ENCODE measurements at regions not wholly inside any gene's neighbourhood (a gene's known extent, or its start where the extent isn't known, plus 50 kb on each side); places are given as distances from the start of the nearest gene placed in this dataset.

DNA sequence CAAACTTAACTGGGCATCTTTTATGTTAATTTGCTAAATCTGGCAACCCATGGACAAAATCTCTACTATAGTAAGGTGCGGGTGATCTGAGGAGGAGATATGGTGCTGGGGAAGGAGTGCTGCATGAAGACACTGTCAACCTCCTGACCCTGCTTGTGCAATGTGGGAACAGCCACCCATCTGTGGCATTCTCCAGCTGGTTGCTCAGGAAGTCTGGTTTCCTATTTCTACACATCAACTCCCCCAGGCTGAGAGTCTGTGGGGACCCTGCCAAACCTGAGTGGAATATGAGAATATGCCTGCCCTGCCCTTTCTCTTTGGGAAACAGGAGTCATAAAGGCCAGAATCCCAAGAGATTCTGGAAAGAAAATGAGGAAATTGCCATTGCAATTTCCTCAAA lies 60.1 kb upstream of the PAX3 start:
- intact Hi-C loops (cut with DNase I; ENCODE audit: low total_unique reads): no loop called here
- in situ Hi-C loops (cut with MboI; ENCODE audit: low sequenced_read_pairs in 4 of 4): no loop called here
- Histone ChIP-seq H3K4me3 (no peak overlapping the region), H3K9me3 (no peaks in the 10 kb centered on the region), H3K36me3 (no peaks in the 10 kb centered on the region), H3K27ac (no peak overlapping the region), H3K27me3 (no peaks in the 10 kb centered on the region), H3K4me1 (no peaks in the 10 kb centered on the region)
- TF ChIP-seq, protein P1, sequence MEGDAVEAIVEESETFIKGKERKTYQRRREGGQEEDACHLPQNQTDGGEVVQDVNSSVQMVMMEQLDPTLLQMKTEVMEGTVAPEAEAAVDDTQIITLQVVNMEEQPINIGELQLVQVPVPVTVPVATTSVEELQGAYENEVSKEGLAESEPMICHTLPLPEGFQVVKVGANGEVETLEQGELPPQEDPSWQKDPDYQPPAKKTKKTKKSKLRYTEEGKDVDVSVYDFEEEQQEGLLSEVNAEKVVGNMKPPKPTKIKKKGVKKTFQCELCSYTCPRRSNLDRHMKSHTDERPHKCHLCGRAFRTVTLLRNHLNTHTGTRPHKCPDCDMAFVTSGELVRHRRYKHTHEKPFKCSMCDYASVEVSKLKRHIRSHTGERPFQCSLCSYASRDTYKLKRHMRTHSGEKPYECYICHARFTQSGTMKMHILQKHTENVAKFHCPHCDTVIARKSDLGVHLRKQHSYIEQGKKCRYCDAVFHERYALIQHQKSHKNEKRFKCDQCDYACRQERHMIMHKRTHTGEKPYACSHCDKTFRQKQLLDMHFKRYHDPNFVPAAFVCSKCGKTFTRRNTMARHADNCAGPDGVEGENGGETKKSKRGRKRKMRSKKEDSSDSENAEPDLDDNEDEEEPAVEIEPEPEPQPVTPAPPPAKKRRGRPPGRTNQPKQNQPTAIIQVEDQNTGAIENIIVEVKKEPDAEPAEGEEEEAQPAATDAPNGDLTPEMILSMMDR (IDR thresholded peaks at IDR 0.05 in 4 of 5, conservative IDR thresholded peaks at IDR 0.05 in 1 of 5): no peak
- no peak for TF ChIP-seq POLR2A (IDR thresholded peaks at IDR 0.05)
- DNase-seq (peak; percentile 32 to 54), ATAC-seq (peak; percentile 33 to 42)

DNA sequence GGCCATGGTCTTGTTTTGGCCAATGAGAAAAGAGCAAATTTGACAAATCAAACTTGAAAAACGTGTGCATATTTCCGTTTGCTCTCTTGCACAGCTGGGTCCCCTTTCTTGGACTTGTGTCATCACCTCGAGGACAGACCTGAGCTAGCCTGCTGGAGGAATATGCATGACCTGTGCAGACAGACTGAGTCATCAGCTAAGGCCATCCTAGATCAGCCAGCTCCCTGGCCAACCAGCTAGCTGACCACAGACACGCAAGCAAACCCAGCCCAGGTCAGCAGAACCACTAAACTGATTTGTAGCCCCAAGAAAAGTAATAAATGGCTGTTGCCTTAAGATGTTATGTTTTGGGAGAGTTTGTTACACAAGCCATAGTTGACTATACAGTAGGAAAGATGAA lies 61.3 kb upstream of the PAX3 start:
- no peaks in the 10 kb centered on the region for H3K4me1 ChIP-seq
- TF ChIP-seq, protein P1 (IDR thresholded peaks at IDR 0.05 in 4 of 5, conservative IDR thresholded peaks at IDR 0.05 in 1 of 5): no peak
- no peak for TF ChIP-seq POLR2A (IDR thresholded peaks at IDR 0.05)
- H3K36me3 ChIP-seq: no peaks in the 10 kb centered on the region
- no peak for ATAC-seq
- in situ Hi-C loops (cut with MboI; ENCODE audit: low sequenced_read_pairs in 4 of 4): no loop called here
- H3K27me3 ChIP-seq: no peaks in the 10 kb centered on the region
- DNase-seq: no peak
- H3K9me3 ChIP-seq: no peaks in the 10 kb centered on the region
- intact Hi-C loops (cut with DNase I; ENCODE audit: low total_unique reads): no loop called here
- no peak overlapping the region for H3K27ac ChIP-seq
- H3K4me3 ChIP-seq: no peak overlapping the region

DNA sequence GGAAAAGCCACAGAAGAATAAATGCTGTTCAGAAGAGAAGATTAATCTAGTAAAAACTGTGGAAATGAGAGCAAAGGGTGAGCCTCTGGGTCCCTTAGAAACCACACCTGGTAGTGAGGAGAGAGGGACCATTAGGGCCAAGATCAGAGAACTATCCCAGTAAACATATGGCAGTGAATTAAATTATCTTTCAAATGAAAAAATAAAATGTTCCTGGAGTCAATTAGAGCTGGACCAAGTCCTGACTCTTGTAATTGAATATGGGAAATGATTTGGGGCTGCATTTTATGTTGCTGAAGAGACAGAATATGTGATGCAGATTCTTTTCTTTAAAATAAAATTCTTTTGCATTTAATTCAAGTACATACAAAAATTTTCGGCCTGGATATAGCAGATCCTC lies 62.2 kb upstream of the PAX3 start:
- no peak for ATAC-seq
- no peak overlapping the region for H3K27ac ChIP-seq
- H3K36me3 ChIP-seq: no peaks in the 10 kb centered on the region
- H3K27me3 ChIP-seq: no peaks in the 10 kb centered on the region
- H3K4me1 ChIP-seq: no peaks in the 10 kb centered on the region
- DNase-seq: no peak
- no peak overlapping the region for H3K4me3 ChIP-seq
- TF ChIP-seq, protein P1 (IDR thresholded peaks at IDR 0.05 in 4 of 5, conservative IDR thresholded peaks at IDR 0.05 in 1 of 5): no peak
- TF ChIP-seq POLR2A (IDR thresholded peaks at IDR 0.05): no peak
- in situ Hi-C loops (cut with MboI; ENCODE audit: low sequenced_read_pairs in 4 of 4): no loop called here
- no peaks in the 10 kb centered on the region for H3K9me3 ChIP-seq
- intact Hi-C loops (cut with DNase I; ENCODE audit: low total_unique reads): no loop called here

DNA sequence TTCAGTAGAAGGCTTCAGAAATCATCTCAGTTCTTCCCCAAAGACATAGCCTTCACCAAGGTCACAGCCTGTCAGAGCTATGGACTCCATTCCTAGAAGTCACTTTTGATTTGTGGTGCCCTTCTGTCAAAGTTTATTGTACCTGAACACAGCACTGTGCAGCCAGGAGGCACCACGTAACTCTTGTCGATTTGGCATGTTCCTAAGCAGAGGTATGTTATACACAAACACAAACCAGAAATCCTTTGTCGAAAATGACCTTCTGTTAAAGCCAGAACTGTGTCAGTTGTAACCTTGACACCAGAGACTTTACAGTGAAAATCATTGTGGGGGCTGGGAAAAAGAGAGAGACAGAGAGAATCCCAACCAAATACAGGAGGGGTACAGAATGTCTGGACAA lies 62.6 kb upstream of the SGPP2 start:
- H3K4me1 ChIP-seq: no peaks in the 10 kb centered on the region
- no peaks in the 10 kb centered on the region for H3K36me3 ChIP-seq
- intact Hi-C loops (cut with DNase I; ENCODE audit: low total_unique reads): no loop called here
- in situ Hi-C loops (cut with MboI; ENCODE audit: low sequenced_read_pairs in 4 of 4): no loop called here
- no peaks in the 10 kb centered on the region for H3K27me3 ChIP-seq
- TF ChIP-seq, protein P1 (IDR thresholded peaks at IDR 0.05 in 4 of 5, conservative IDR thresholded peaks at IDR 0.05 in 1 of 5): no peak
- TF ChIP-seq POLR2A (IDR thresholded peaks at IDR 0.05): no peak
- no peak for ATAC-seq
- H3K4me3 ChIP-seq: no peak overlapping the region
- DNase-seq: no peak
- no peaks in the 10 kb centered on the region for H3K9me3 ChIP-seq
- no peak overlapping the region for H3K27ac ChIP-seq

DNA sequence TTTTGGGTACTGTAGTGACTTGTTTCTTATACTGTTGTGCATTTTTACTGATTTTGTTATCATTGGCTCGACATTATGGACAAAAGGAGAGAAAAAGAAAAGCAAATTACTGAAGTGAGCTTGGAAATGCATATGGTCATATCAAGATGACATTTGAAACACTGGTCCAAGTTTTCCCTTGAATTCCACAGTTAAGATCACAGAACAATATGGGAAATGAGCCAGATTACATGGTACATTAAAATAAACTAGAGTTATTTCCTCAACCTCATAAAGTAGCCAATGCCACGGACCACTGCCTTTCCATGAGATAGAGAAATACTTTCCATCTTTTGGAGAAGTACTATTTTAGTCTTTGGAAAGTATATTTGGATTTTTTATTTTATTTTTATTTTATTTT lies 62.0 kb upstream of the SGPP2 start:
- Histone ChIP-seq H3K27ac (no peak overlapping the region), H3K36me3 (no peaks in the 10 kb centered on the region), H3K4me3 (no peak overlapping the region), H3K27me3 (no peaks in the 10 kb centered on the region), H3K4me1 (no peaks in the 10 kb centered on the region), H3K9me3 (no peaks in the 10 kb centered on the region)
- ATAC-seq: no peak
- in situ Hi-C loops (cut with MboI; ENCODE audit: low sequenced_read_pairs in 4 of 4) (no loop called here), intact Hi-C loops (cut with DNase I; ENCODE audit: low total_unique reads) (no loop called here)
- no peak for DNase-seq
- no peak for TF ChIP-seq POLR2A (IDR thresholded peaks at IDR 0.05)
- TF ChIP-seq, protein P1 (IDR thresholded peaks at IDR 0.05 in 4 of 5, conservative IDR thresholded peaks at IDR 0.05 in 1 of 5): no peak
